Right kidney (tissue), 1 donor: ENCODE measurements at regions not wholly inside any gene's neighbourhood (a gene's known extent, or its start where the extent isn't known, plus 50 kb on each side); places are given as distances from the start of the nearest gene placed in this dataset.
"Not testable (repeated sequence)": the region's sequence is repeated elsewhere in the genome, so short reads cannot be mapped to it uniquely, and the experiment has no call there.

Experiments
- DNase-seq: peaks from one replicate; pipeline ENCODE4 v3.0.0-alpha.2; 2016

GRCh38 chr13:19062019-19062646 is 119.5 kb downstream of the TUBA3C start:
- DNase-seq = no peak

- no peak for DNase-seq
Measured at GRCh38 chr13:19061278-19061677, 120.3 kb downstream of the TUBA3C start.

GRCh38 chr13:19060311-19061002 is 121.2 kb downstream of the TUBA3C start:
- no peak for DNase-seq

GRCh38 chr13:19059016-19059780 is 122.4 kb downstream of the TUBA3C start:
- DNase-seq = no peak

GRCh38 chr13:19058566-19058965 is 123.1 kb downstream of the TUBA3C start:
- DNase-seq = no peak

- no peak for DNase-seq
Measured at GRCh38 chr13:19057588-19058340, 123.9 kb downstream of the TUBA3C start.

GRCh38 chr13:19056984-19057490 is 124.6 kb downstream of the TUBA3C start:
- DNase-seq = no peak

- DNase-seq = no peak
Measured at GRCh38 chr13:19056355-19056880, 125.2 kb downstream of the TUBA3C start.

- no peak for DNase-seq
Measured at GRCh38 chr13:19055611-19056010, 126.0 kb downstream of the TUBA3C start.

GRCh38 chr13:19053561-19053960 is 128.1 kb downstream of the TUBA3C start:
- no peak for DNase-seq

- no peak for DNase-seq
Measured at GRCh38 chr13:19052931-19053330, 128.7 kb downstream of the TUBA3C start.

GRCh38 chr13:19052180-19052579 is 129.4 kb downstream of the TUBA3C start:
- no peak for DNase-seq

- no peak for DNase-seq
Measured at GRCh38 chr13:19050901-19051300, 130.7 kb downstream of the TUBA3C start.

- not testable (repeated sequence) for DNase-seq
Measured at GRCh38 chr13:19049624-19050023, 132.0 kb downstream of the TUBA3C start.

GRCh38 chr13:19048381-19048780 is 133.2 kb downstream of the TUBA3C start:
- no peak for DNase-seq

GRCh38 chr13:19023115-19023514 is 158.5 kb downstream of the TUBA3C start:
- no peak for DNase-seq

GRCh38 chr13:19020988-19021387 is 160.6 kb downstream of the TUBA3C start:
- no peak for DNase-seq

- DNase-seq = no peak
Measured at GRCh38 chr13:18998389-18998788, 183.2 kb downstream of the TUBA3C start.

- DNase-seq = no peak
Measured at GRCh38 chr13:18996627-18997051, 185.0 kb downstream of the TUBA3C start.

- no peak for DNase-seq
Measured at GRCh38 chr13:18996221-18996620, 185.4 kb downstream of the TUBA3C start.

GRCh38 chr13:18995259-18995873 is 186.3 kb downstream of the TUBA3C start:
- DNase-seq = no peak
